GM19043 (cell line): ENCODE measurements at regions not wholly inside any gene's neighbourhood (a gene's known extent, or its start where the extent isn't known, plus 50 kb on each side); places are given as distances from the start of the nearest gene placed in this dataset.
"Not testable (repeated sequence)": the region's sequence is repeated elsewhere in the genome, so short reads cannot be mapped to it uniquely, and the experiment has no call there.

ENCODE experiments used
- ATAC-seq: cut with Tn5 transposase; IDR thresholded peaks from one replicate; pipeline ENCODE4 v1.9.1; 2021; ENCODE audit warnings: low read depth; ENCODE audit not compliant: unreplicated experiment

DNA sequence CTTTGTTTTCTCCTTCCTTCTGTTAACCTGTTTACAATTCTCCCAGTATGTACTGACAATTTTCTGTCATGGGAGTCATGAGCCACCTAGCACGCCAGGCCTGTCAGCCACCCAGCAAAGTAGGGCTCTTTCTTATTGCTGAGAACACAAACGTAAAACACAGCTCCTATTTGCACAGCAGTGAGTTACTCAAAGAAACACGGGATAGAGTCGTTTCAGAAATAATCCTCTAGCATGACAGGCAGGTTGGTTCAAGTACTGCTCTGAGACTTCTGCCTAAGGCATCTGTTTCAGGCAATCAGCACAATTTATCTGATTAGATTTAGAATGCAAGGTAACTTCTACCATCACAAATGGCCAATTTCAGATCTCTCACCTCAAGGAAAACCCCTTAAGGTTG is 88.8 kb downstream of the CD24 start:
- ATAC-seq = no peak

DNA sequence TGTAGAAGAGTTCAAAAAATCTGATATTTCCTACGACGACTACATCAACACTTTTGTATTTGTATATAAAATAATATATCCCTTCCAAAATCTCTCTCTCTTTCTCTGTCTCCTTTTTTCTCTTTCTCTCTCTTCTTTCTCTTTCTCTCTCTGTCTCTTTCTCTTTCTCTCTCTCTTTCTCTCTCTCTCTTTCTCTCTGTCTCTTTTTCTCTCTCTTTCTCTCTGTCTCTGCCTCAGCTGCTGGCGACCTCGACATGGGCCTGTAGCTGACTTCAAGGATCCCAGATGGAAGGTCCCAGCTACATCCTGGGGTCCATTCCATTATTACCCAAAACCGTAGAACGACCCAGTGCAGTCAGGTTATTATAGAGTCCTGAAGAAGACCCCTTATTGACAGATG is 90.0 kb downstream of the CD24 start:
- no peak for ATAC-seq

- no peak for ATAC-seq
Measured at GRCh38 chr6:106883808-106884262, 90.7 kb downstream of the CD24 start.

DNA sequence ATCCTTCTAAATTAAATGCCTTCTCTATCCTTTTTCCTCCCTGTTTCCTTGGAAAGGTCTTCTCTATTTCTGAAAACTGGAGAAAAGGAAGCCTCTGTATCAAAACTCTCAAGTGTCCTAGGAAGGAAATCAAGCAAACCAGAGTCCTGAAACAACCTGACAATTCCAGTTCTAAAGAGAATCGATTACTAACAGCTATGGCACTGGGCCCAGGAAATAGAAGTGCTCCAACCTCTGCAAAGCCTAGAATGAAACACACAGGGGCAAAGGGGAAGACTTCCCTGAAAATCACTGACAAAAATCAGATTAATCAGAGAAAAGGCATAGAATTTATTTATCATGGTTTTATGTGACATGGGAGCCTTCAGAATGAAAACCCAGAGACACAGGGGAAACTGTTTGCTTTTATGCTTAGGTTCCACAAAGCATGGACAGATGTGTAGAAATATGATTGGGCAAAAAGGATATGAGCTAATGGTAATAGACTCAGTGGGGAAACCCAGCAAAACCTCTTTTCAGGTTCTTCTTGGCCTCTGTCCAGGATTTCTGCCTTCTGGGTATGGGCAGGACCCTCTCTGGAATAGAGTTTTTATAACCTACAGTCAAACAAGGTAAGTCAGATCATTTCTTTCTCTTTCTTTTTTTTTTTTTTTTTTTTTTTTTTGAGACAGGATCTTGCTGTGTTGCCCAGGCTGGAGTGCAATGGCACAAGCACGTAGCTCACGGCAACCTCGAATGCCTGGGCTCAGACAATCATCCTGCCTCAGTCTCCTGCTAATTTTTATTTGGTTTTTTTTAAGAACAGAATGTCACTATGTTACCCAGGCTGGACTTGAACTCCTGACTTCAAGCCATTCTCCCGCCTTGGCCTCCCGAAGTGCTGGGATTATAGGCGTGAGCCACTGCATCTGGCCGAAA is 91.7 kb downstream of the CD24 start:
- no peak for ATAC-seq

GRCh38 chr6:106882138-106882537 is 92.4 kb downstream of the CD24 start:
- ATAC-seq = no peak

DNA sequence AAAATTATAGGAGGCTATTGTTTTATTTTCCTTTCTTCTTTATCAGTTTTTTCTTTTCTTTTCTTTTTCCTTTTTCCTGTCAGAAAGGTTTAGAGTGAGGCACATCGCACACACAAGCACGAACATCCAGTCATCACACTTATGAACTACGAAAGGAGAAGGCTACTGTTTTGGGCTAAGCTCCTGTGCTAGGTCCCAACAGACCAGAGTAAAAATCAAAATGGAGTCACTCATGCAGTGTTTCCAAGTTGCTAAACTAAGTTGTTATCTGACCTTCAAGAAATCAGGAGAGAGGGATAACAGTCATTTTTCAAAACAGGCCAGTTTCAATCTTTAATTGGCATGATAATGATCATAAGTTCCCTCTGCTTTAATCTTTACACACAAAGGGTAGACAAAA is 93.6 kb downstream of the CD24 start:
- no peak for ATAC-seq

DNA sequence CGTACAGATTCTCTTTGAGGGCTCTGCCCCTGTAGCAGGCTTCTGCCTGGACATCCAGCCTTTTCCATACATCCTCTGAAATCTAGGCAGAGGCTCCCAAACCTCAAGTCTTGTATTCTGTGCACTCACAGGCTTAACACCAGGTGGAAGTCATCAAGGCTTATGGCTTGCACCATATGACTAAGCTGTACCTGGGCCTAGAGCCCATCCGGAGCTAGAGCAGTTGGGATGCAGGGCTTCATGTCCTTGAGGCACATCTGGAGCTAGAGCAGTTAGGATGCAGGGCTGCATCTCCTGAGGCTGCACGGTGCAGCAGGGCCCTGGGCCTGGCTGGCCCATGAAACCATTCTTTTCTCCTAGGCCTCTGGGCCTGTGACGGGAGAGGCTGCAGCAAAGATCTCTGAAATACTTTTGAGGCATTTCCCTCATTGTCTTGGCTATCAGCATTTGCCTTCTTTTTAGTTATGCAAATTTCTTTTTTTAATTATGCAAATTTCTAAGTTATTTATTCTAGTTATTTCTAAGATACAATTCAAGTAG is 98.7 kb downstream of the CD24 start:
- no peak for ATAC-seq

DNA sequence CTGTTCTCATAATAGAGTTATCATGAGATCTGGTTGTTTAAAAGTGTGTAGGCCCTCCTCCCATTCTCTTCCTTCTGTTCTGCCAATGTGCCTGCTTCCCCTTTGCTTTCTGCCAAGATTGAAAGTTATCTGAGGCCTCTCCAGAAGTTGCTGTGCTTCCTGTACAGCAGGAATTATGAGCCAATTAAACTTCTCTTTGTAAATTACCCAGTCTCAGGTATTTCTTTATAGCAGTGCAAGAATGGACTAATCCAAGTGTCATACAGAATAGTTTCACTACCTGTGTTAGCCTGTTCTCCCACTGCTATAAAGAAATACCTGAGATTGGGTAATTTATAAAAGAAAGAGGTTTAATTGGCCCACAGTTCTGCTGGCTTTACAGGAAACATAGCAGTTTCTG is 100.0 kb downstream of the CD24 start:
- ATAC-seq = no peak

DNA sequence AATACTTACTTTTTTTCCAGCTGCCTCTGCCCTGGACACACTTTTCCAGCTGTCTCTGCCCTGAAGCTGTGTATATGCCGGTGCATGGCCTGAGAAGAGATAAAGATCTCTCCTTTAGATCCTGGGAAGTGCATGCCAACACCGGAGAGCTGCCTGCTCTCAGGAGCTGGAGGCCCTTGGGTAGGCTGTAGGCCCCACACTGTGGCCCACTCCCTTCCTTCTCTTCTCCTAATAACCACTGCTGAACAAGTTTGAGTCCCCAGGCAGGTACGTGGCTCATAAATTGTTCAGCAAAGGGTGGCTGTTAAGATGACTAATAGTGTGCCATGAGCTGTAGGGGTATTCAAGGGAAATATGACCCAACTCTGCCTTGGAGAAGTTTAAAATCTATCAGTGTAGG is 102.5 kb downstream of the CD24 start:
- ATAC-seq = no peak

DNA sequence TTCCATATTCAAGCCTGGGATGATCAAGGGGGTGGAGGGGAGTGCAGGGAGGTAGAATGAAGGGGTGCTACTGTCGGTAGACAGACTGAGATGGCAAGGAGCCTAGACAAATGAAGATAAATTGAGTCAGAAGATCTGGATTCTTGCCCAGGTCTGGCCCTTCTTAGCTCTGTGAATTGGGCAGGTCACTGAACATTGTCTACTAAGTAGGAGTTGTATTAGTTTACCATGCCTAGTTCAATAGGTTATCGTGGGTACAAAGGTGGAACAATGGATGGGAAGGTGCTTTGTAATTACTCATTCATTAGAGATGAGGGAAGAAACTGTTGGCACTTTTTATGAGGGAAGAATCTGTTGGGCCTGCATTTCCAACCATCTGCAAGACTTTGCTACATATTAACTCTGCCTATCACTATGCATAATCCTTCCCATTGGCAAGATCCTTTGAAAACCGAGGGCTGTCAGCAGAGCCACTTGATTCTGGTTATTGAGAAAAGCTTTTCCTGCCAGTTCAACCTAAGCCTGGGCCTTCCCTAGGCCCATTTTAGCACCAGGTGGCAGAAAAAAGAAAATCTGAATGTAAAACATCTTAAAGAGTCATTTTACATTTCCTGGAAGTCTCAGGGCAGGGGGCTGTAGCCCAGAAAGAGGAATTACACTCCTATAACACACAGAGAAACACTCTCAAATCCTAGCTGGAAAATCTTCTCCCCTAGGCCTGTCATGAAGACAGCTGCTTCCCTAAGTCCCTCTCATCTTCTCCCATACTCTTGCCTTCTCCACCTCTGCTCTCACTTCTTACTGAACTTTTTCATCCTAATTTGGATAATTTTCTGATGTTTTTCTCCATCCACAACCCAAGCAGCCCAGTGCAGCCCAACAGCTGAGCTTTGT is 103.5 kb downstream of the CD24 start:
- ATAC-seq = no peak

- no peak for ATAC-seq
Measured at GRCh38 chr6:106870069-106870468, 104.5 kb downstream of the CD24 start.

GRCh38 chr6:106869203-106869602 is 105.3 kb downstream of the CD24 start:
- ATAC-seq = no peak

DNA sequence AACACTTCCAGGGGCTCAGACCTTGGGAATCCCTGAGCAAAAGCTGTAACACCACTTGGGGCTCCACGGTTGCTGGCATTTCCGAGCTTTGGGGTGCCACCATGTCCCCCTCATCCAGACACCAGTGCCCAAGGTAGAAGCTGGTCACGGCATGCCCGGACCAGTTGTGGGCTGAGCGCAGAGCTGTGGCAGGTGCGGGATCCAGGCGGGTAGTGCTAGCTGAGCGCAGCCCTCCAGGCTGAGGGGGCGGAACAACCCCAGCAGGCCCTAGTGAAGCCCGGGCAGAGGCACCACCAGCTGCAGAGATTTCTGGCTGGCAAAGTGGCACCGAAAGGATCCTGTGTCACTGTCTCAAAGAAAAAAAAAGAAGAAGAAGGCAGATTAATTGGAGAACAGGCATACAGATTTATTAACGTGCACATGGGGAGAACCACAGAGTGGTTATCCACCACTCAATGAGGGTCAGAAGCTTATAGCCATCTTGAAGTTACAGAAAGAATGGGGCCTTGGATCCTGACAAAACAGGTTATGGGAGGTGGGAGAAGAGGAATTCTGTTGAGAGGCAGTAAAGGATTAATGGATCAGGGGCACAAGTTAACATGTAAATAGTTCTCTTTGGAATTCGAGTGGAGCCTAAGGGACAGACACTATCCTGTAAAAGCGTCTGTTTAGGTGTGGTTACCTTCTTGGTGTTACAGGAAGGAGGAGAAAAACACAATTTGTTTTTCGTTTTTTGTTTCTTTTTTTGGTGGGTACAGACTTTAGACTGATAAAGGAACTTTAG is 107.5 kb downstream of the CD24 start:
- no peak for ATAC-seq

DNA sequence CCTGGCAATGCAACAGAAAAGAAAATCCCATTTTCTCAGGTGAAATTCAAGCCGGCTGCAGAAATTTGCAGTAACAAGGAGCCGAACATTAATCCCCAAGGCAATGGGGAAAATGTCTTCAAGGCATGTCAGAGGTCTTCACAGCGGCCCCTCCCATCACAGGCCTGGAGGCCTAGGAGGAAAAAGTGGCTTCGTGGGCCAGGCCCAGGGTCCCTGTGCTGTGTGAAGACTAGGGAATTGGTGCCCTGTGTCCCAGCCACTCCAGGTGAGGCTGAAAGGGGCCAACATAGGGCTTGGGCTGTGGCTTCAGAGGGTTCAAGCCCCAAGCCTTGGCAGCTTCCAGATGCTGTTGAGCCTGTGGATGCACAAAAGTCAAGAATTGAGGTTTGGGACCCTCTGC is 111.7 kb downstream of the CD24 start:
- no peak for ATAC-seq

- no peak for ATAC-seq
Measured at GRCh38 chr6:106860940-106861339, 113.6 kb downstream of the CD24 start.

GRCh38 chr6:106858653-106859092 is 115.9 kb downstream of the CD24 start:
- ATAC-seq = no peak

DNA sequence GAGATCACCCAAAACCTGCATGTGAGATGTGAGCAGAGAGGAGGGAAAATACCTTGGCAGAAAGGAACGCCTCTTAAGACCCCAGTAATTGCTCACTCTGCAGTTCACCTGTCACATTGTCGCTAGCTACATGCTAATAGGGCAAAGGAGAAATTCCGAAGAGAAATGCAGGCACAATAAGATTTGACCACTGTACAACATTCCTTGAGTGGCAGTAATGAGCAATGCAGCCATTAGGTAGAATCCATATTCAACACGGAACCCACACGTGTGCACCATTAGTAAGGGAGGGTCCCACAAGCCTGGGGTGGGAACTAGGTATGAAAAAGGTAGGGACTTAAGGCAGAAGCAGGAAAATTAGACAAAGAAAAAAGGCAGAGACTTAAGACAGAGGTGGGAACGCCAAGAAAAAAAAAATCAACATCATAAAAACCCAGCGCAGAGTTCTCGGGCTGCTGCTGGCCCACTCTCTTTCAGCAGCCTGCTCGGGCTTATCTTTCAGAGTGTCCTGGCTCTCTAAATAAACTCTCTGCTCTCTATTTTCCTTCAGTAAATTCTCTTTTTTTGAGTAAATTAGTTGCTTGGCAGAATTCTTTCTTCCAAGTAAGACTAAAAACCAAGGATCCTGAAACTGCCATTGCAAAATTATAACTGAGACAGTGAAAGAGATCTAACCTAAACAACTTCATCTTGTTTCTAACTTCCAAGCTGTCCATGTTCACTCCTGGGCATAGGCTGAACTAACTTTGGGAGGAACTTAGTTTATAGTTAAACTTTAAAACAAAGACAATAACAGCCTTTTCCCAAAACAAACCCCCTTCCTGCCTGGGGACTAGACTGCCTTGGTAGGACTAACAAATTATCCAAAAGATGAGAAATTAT is 116.5 kb downstream of the CD24 start:
- ATAC-seq = no peak

DNA sequence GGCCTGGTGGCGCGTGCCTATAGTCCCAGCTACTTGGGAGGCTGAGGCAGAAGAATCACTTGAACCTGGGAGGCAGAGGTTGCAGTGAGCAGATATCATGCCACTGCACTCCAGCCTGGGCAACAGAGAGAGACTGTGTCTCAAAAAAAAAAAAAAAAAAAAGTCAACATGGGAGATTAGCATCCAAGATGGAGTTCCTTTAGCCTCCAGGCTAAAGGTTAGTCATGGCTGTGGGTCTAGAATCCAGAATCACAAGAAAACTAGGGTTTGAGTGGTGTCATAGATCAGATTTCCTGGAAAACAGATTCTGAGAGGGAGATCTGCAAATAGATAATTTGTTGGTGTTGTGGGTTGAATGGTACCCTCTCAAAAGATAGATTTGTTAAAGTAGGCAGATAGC is 117.2 kb downstream of the CD24 start:
- ATAC-seq = not testable (repeated sequence)

- ATAC-seq = no peak
Measured at GRCh38 chr6:106856227-106856874, 118.2 kb downstream of the CD24 start.
